ENCODE measurements at regions not wholly inside any gene's neighbourhood (a gene's known extent, or its start where the extent isn't known, plus 50 kb on each side); places are given as distances from the start of the nearest gene placed in this dataset.

DNA sequence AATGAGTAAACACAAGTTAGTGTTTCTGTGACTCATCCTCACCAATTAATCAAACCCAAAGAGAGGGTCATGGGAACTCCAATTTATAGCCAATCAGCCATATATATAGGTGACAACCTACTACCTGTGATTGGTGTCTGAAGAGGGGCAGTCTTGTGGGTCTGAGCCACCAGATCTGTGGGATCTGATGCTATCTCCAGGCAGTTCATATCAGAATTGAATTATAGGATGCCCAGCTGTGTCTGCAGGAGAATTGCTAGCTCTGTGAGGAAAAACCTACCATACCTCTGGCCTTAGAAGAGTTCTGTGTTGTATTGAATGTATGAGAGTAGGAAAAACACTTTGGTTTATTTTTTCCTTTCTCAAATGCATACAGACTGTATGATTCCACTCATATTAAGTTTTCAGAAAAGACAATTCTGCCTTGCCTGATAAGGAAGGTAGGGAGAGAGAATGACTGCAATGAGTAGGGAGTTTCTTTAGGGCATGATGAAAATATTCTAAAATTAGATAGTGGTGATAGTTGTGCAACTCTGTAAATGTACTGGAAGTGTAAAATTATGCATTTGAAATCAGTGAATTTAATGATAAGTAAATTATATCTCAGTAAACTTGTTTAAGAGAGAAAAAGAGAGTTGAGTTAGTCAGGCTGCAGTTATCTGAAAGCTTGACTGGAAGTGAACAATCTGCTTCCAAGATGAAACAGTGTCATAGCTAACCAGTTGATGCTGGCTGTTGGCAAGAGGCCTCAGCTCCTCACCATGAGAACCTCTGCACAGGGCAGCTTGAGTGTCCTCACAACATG lies 274.9 kb downstream of the AUH start:
- FAIRE-seq (no peak), DNase-seq (ENCODE audit: insufficient read length, low spot score) (no peak)

DNA sequence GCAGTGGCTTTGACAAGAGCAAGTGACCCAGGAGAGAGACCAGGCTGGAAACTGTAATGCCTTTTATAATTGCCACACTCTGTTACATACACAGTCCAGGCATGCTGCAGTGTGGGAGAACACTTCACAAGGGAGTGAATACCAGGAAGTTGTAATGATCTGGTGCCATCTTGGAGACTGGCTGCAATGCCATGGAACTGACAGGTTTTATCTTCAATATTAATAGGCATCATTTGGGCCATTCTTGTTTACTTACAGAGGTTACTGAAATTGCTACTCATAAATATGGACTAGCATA lies 274.3 kb downstream of the AUH start:
- TF ChIP-seq POLR2A (IDR thresholded peaks at IDR 0.05; ENCODE audit: low read depth, low read length), result no peak

More for the DNA sequence above, 274.9 kb downstream of the AUH start:
- no peak for TF ChIP-seq POLR2A (IDR thresholded peaks at IDR 0.05; ENCODE audit: low read depth, low read length)

DNA sequence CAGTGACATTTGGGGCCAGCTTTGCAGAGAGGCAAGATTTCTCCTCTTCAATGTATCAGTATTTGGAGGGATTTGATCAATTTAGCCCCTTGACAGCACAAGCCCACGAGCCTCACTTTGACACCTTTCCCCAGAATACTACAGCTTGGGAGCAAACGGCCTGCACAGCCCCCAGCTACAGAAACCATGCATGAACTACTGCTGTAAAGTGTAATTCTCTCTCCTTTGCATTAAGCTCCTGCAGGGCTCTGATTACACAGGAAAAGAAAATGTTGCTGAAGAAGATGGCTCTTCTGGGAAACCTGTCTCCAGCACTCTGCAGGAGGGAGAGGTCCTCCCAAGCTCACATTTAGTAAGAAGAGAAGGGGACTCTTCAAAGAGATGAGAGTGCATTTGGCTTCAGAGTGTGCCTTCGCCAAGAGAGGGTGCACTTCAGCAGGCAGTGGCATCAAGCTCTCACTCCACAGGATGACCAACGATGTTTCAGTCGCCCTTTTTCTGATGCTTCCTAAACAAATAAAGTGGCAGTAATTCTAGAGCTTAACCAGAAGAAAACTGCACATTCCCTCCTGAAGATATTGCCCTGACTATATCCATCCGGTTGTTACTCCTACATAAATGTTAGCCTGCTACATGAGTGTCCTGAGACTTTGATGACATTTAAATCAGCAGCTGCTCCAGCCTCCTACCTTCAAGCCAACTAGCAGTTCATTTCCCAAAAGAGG lies 272.2 kb downstream of the AUH start:
- TF ChIP-seq POLR2A (IDR thresholded peaks at IDR 0.05; ENCODE audit: low read depth, low read length), result no peak

More for the DNA sequence above, 274.3 kb downstream of the AUH start:
- no peak for DNase-seq (ENCODE audit: insufficient read length, low spot score)
- FAIRE-seq, result no peak

DNA sequence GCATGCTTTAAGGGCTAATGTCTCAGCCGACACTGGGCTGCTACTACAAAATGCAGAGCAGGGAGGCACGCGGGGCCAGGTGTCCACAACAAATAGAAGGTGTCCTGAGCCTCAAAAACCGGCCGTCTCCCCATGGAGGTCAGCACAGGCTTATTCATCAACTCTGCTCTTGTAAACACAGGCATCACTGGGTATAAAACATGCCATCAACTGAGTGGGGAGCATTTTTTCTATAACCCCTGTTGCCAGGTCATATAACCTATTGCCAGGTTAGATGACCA lies 271.6 kb downstream of the AUH start:
- no peak for FAIRE-seq
- TF ChIP-seq POLR2A (IDR thresholded peaks at IDR 0.05; ENCODE audit: low read depth, low read length), result no peak

More for the DNA sequence above, 272.2 kb downstream of the AUH start:
- FAIRE-seq (no peak), DNase-seq (ENCODE audit: insufficient read length, low spot score) (no peak)

DNA sequence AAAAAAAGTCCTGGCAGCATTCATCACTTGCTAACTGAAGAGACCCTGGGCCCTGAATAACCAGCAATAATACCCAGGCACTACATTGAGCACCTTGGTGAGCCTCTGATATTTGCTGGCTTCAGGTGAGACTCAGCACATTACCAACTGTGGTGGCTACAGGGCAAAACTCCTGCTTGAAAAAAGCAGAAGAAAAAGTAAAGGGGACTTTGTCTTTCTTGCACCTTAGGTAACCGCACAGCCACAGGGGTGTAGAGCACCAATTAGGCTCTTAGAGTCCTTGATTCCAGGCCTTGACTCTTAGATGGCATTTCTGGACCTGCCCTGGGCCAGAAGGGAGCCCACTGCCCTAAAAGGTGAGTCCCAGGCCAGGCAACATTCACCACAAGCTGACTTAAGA lies 269.5 kb downstream of the AUH start:
- DNase-seq (ENCODE audit: insufficient read length, low spot score) (no peak), FAIRE-seq (no peak)
- TF ChIP-seq POLR2A (IDR thresholded peaks at IDR 0.05; ENCODE audit: low read depth, low read length), result no peak

More for the DNA sequence above, 271.6 kb downstream of the AUH start:
- DNase-seq (ENCODE audit: insufficient read length, low spot score), result no peak

DNA sequence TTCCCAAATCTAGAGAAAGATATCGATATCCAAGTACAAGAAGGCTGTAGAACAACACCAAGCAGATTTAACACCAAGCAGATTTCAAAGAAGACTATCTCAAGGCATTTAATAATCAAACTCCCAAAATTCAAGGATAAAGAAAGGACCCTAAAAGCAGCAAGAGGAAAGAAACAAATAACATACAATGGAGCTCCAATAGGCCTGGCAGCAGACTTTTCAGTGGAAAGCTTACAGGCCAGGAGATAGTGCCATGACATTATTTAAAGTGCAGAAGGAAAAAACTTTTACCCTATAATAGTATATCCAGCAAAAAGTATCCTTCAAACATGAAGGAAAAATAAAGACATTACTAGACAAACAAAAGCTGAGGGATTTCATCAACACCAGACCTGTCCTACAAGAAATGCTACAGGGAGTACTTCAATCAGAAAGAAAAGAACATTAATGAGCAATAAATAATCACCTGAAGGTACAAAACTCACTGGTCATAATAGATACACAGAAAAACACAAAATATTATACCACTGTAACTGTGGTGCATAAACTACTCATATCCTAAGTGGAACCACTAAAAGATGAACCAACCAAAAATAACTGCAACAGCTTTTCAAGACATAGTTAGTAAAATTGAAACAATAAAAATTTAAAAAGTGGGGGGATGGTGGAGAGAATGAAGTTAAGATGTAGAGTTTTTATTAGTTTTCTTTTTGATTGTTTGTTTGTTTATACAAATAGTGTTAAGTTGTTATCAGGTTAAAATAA lies 267.2 kb downstream of the AUH start:
- FAIRE-seq, result no peak

DNA sequence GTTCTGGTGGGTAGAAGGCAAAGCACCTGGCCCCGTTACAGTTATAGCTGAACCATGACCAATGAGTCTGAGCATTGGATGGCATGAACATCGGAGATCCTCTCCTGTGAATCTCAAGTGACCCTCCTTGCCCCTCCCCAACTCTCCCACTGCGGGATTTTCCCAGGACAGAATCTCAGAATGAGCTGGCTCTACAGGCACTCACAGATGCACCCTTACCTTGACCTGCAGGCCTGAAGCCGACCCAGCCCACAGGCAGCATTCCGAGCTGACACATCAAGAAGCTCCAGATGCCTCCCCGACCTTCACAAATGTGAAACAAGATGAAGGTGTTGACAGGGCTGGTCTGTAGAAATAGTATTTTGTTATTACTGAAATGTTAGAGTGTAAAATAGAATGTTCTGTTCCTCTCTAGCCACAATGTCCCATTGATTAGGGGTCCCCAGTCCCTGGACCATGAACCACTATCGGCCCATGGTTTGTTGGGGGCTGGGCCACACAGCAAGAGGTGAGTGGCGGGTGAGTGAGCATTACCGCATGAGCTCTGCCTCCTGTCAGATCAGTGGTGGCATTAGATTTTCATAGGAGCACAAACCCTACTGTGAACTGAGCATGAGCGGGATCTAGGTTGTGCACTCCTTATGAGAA lies 263.4 kb downstream of the AUH start:
- FAIRE-seq, result no peak
- TF ChIP-seq POLR2A (IDR thresholded peaks at IDR 0.05; ENCODE audit: low read depth, low read length), result no peak
- no peak for DNase-seq (ENCODE audit: insufficient read length, low spot score)

More for the DNA sequence above, 267.2 kb downstream of the AUH start:
- no peak for DNase-seq (ENCODE audit: insufficient read length, low spot score)
- TF ChIP-seq POLR2A (IDR thresholded peaks at IDR 0.05; ENCODE audit: low read depth, low read length), result no peak

DNA sequence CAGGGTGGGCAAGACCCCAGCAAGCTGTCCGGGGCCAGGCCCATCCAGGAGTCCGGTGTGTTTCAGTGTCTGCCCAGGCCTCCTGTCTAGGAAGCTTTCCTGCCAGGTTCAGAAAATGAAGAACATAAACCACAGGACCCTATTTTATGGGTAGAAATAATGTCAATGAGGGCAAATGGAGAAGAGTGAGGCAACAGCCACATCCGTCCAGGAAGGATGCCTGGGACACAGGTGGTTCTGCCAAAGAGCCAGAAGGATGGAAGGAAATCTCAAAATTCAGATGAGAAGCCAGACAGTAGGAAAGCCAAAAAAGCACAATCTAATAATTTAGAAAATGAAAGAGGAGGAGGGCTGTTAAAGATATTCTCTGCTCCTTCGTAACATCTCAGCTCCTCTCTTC lies 262.3 kb downstream of the AUH start:
- no peak for TF ChIP-seq POLR2A (IDR thresholded peaks at IDR 0.05; ENCODE audit: low read depth, low read length)
- no peak for DNase-seq (ENCODE audit: insufficient read length, low spot score)
- FAIRE-seq, result no peak

DNA sequence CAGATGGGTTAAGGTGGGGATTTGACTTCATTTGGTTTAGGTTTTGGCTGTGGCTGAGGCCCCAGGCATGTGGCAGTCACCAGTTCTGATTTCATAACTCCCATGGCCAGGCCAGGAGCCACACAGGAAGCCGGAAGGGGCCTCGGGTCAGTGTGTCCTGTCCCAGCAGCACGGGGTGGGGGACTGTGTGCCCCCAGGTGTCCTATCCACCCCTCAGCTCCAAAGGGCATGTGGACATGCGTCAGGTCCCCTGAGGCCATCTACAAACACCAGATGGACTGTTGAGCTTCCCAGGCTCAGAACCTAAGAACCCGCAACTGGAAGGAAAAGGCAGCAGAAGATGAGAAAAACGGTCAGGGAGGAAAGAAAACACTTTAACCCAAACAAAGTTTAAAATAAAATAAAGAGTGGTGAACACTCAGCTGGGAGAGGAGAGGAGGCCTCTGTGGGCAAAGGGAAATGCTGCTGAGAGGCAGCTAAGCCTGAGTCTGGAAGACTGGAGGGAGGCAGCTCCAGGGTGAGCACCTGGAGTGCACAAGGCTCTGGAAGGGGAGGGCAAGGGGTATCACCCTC lies 260.8 kb downstream of the AUH start:
- no peak for DNase-seq (ENCODE audit: insufficient read length, low spot score)
- no peak for TF ChIP-seq POLR2A (IDR thresholded peaks at IDR 0.05; ENCODE audit: low read depth, low read length)
- FAIRE-seq, result no peak

DNA sequence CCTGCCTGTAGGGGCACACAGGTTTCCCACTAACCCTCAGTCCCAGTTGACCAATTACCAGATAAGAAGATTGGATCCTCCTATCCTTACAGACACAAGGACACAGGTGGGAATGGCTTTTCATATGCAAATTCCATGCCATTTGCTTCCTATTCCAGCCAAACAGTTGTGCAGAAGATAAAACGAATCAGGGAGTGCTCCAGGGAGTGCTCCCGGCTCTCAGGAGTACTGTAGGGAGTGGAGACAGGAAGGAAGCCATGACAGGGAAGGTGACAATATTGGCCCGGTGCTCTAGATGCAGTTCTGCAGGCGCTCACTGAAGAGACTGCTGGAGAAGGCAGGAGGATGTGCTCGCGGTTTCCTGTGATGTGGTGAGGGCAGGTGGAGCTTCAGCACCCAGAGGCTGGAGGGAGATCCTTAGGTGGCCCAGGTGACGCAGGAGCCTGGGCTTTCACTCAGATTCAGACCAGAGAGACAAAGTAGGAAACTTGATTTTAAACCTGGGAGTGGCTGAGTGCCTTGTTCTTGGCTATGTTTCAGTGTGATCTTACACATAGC lies 260.0 kb downstream of the AUH start:
- DNase-seq (ENCODE audit: insufficient read length, low spot score) (no peak), FAIRE-seq (no peak)
- no peak for TF ChIP-seq POLR2A (IDR thresholded peaks at IDR 0.05; ENCODE audit: low read depth, low read length)

DNA sequence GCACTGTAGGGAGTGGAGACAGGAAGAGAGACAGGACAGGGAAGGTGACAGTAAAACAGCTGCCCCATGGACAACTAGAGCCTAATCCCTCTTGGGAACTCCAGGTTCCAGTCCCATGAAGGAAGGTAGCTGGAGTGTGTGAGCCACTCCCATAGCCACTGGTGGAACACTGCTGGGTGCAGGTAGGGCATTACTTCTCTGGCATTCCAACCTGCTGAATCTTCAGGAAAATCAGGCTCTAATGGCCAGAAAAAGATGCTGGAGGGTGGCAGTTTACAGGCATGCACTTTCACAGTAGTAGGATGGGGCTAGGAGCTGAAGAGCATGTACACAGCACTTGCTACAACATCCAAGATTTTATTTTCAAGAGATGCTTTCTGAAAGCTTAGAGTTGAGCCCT lies 259.4 kb downstream of the AUH start:
- TF ChIP-seq POLR2A (IDR thresholded peaks at IDR 0.05; ENCODE audit: low read depth, low read length), result no peak
- DNase-seq (ENCODE audit: insufficient read length, low spot score) (no peak), FAIRE-seq (no peak)

DNA sequence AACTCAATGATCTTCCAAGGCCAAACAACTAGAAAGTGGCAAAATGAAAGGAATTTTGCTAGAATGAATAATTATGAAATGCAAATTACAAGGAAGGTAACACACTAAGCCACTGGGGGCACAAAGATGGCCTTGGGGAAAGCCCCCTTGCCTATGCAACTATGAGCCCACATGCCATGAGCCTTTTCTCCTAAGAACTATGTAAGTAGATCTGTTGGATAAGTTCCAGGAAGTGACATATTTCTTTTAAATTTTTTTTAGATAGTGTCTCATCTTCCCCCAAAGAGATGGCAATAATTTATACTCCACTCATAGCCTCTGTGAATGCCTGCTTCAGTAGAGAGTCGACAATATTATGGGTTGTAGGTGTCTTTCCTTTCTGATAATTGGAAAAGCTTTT lies 257.8 kb downstream of the AUH start:
- no peak for TF ChIP-seq POLR2A (IDR thresholded peaks at IDR 0.05; ENCODE audit: low read depth, low read length)
- DNase-seq (ENCODE audit: insufficient read length, low spot score) (no peak), FAIRE-seq (no peak)

DNA sequence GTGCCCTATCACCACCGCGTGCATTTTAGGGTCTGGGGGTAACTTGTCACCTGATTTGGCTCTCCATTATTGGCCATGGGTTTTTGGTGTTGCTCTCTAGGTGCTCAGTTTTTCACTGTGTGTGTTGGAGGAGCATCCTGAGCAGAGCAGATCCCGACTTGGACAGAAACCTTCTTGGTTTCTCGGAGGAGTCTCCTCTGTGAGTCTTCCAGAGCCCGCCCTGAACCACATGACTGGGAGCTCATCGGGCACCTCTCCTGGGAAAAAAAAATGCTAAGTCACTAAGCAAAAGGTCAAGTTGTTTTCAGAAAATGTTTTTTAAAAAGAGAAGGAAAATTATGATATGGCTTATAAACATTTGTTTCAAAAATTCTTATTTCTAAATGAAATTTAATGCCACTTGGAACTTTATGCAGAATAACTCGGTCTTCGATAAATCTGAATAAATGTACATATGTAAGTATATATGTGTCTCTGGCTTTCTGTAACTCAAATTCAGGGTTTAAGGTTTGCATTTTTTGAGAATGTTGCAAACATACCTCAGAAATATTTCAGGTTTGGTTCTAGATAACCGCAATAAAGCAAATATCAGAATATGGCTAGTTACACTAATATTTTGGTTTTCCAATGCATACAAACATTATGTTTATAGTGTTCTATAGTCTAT lies 255.2 kb downstream of the AUH start:
- FAIRE-seq (no peak), DNase-seq (ENCODE audit: insufficient read length, low spot score) (no peak)

More for the DNA sequence above, 255.2 kb downstream of the AUH start:
- TF ChIP-seq POLR2A (IDR thresholded peaks at IDR 0.05; ENCODE audit: low read depth, low read length), result no peak

All from H54 (cell line).